RWPE2 (cell line): ENCODE measurements at regions not wholly inside any gene's neighbourhood (a gene's known extent, or its start where the extent isn't known, plus 50 kb on each side); places are given as distances from the start of the nearest gene placed in this dataset.

Experiments used
- ATAC-seq: fragments of 200-7000 bp; cut with Tn5 transposase; 3 replicates; pipeline ENCODE4 v1.9.1; 2021; ENCODE audit warnings: low read depth
- DNase-seq: peaks from one replicate; pipeline ENCODE4 v3.0.0-alpha.2; 2020; ENCODE audit warnings: low spot score
- H3K27ac ChIP-seq: fragments of 450-650 bp; 2 replicates; pipeline ENCODE4 v1.5.1; 2017; ENCODE audit warnings: mild to moderate bottlenecking; ENCODE audit not compliant: poor library complexity, severe bottlenecking
- H3K27me3 ChIP-seq: fragments of 250-450 bp; sonication (Bioruptor Pico); 2 replicates; pipeline ENCODE4 v1.5.1; 2021; ENCODE audit warnings: mild to moderate bottlenecking, moderate library complexity; ENCODE audit not compliant: insufficient read depth, poor library complexity, severe bottlenecking
- H3K36me3 ChIP-seq: fragments of 250-450 bp; sonication (Bioruptor Pico); 2 replicates; pipeline ENCODE4 v1.5.1; 2020; ENCODE audit warnings: low read depth, mild to moderate bottlenecking, moderate library complexity
- H3K4me1 ChIP-seq: fragments of 250-450 bp; sonication (Bioruptor Pico); 2 replicates; pipeline ENCODE4 v1.5.1; 2021; ENCODE audit warnings: mild to moderate bottlenecking, moderate library complexity; ENCODE audit not compliant: insufficient read depth, poor library complexity, severe bottlenecking
- H3K4me3 ChIP-seq: fragments of 250-450 bp; sonication (Bioruptor Pico); 2 replicates; pipeline ENCODE4 v1.5.1; 2021; ENCODE audit warnings: mild to moderate bottlenecking, moderate library complexity; ENCODE audit not compliant: severe bottlenecking
- H3K9me3 ChIP-seq: fragments of 250-450 bp; sonication (Bioruptor Pico); 2 replicates; pipeline ENCODE4 v1.5.1; 2021; ENCODE audit warnings: mild to moderate bottlenecking, moderate library complexity; ENCODE audit not compliant: severe bottlenecking
- CTCF ChIP-seq: fragments of 450-650 bp; IDR thresholded peaks from one replicate; pipeline ENCODE4 v1.5.1; 2017; ENCODE audit warnings: mild to moderate bottlenecking, moderate library complexity; ENCODE audit not compliant: poor library complexity, severe bottlenecking

- no peak for ATAC-seq
- Histone ChIP-seq H3K4me1 (peaks cover 12% of the 10 kb centered on the region), H3K36me3 (no peaks in the 10 kb centered on the region), H3K27ac (no peak overlapping the region), H3K9me3 (no peaks in the 10 kb centered on the region), H3K4me3 (no peak overlapping the region), H3K27me3 (no peaks in the 10 kb centered on the region)
- no peak for TF ChIP-seq CTCF
- no peak for DNase-seq
Measured at GRCh38 chr1:81144240-81144825, 656.4 kb upstream of the ADGRL2 start.

DNA sequence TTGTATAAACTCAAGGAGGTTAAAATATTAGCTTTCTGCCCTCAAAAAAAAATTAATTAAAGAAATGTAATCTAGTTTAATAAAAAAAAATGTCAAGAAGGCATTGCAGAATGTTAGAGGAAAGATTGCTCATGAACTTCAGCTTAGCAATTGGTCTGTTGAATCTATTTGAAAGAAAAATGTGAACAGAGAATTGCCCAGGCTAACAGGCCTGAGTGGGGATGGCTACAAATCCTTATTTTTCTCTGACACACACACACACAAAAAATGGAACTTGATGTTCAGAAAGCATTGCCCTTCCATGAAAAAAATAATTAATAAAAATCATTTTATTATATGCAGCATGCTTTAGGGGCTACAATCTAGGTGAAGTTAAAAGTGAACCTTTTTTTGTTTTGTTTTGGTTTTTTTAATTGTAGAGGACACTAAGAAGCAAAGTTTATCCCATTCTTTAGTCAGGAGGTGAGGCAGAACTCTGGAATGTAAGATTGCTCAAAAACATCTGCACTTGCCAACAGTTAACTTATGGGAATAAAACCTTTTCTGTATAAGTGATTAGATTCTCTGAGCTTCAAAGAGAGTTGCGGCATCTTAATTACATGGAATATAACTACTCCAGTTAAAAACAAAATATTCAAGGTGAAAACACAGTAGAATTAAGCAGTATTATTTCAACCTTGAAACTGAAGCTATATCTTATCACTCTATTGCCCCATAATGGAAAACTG is 658.5 kb upstream of the ADGRL2 start:
- peak overlapping the region; percentile 60 for H3K27ac ChIP-seq

DNA sequence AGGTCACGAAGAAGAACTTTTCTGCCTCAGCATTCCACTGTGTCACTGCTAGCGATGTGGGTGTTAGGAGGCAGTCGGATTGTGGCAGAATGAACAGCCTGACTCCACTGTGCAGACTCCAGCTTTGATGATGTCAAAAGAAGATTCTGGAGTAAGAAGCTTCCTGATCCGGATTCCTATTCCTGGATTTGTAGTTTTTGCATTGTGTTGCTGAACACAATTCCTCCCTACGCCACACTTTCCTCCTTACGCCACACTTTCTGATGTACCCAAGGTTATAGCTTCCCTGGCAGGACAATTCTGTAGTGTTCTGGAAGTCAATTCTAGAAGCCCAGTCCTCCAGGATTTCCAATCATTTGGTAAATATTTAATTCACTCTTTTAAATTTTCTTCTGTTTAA is 665.2 kb upstream of the ADGRL2 start:
- H3K4me3 ChIP-seq, result no peak overlapping the region
- H3K36me3 ChIP-seq, result no peaks in the 10 kb centered on the region
- no peaks in the 10 kb centered on the region for H3K27me3 ChIP-seq
- DNase-seq (no peak), ATAC-seq (no peak)
- H3K4me1 ChIP-seq, result peaks cover 8% of the 10 kb centered on the region
- H3K9me3 ChIP-seq, result no peaks in the 10 kb centered on the region
- H3K27ac ChIP-seq, result no peak overlapping the region
- no peak for TF ChIP-seq CTCF

More for the DNA sequence above, 658.5 kb upstream of the ADGRL2 start:
- TF ChIP-seq CTCF, result no peak
- H3K36me3 ChIP-seq, result no peaks in the 10 kb centered on the region
- ATAC-seq (peak; percentile 97), DNase-seq (no peak)
- no peaks in the 10 kb centered on the region for H3K9me3 ChIP-seq
- no peaks in the 10 kb centered on the region for H3K27me3 ChIP-seq
- no peak overlapping the region for H3K4me3 ChIP-seq
- H3K4me1 ChIP-seq, result peaks cover 12% of the 10 kb centered on the region

- DNase-seq, result no peak
- no peak overlapping the region for H3K27ac ChIP-seq
- no peaks in the 10 kb centered on the region for H3K9me3 ChIP-seq
- no peaks in the 10 kb centered on the region for H3K27me3 ChIP-seq
- TF ChIP-seq CTCF, result no peak
- H3K4me1 ChIP-seq, result peaks cover 8% of the 10 kb centered on the region
- ATAC-seq, result no peak
- no peaks in the 10 kb centered on the region for H3K36me3 ChIP-seq
- no peak overlapping the region for H3K4me3 ChIP-seq
Measured at GRCh38 chr1:81129776-81130175, 671.0 kb upstream of the ADGRL2 start.

DNA sequence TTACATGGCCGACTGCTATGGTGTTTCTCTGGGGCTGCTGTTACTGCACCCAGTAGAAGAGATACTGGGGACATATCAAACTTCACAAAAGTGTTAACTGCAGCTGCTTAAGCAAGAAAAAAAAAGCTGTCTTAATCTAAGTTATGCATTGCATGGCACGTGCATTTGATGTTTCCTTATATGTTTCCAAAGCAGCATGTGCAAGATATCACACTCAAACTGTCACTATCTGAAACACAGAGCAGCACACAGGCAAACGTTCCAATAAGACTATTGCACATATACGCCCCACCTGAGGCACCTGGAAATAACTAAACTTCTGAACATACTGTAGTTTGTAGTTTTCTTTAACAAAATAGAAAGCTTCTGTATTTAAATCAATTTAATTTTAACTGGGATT is 671.4 kb upstream of the ADGRL2 start:
- no peak for TF ChIP-seq CTCF

More for the DNA sequence above, 671.4 kb upstream of the ADGRL2 start:
- DNase-seq (no peak), ATAC-seq (no peak)
- no peaks in the 10 kb centered on the region for H3K27me3 ChIP-seq
- H3K27ac ChIP-seq, result no peak overlapping the region
- no peaks in the 10 kb centered on the region for H3K9me3 ChIP-seq
- no peaks in the 10 kb centered on the region for H3K36me3 ChIP-seq
- H3K4me1 ChIP-seq, result peaks cover 8% of the 10 kb centered on the region
- no peak overlapping the region for H3K4me3 ChIP-seq
